H1 (cell line): ENCODE measurements at regions not wholly inside any gene's neighbourhood (a gene's known extent, or its start where the extent isn't known, plus 50 kb on each side); places are given as distances from the start of the nearest gene placed in this dataset.

Experiments
- CTCF ChIA-PET: fragments of 300-600 bp; sonication (Branson Sonifier 250); formaldehyde crosslinking; loops from one replicate; lab custom pipeline; 2021; ENCODE audit not compliant: partially characterized antibody; lab: Charles Lee
- POLR2A ChIA-PET: fragments of 300-600 bp; sonication (Branson Sonifier 250); formaldehyde crosslinking; loops from one replicate; lab custom pipeline; 2021; ENCODE audit warnings: inconsistent platforms; ENCODE audit not compliant: partially characterized antibody; lab: Charles Lee
- DNase-seq, 2 experiments: peaks; one replicate each; pipeline versions ENCODE4 v3.0.0 to v3.0.0-alpha.2; 2010 to 2022; ENCODE audit warnings: low spot score in 2 of 2, low read depth in 1 of 2, mixed read lengths in 1 of 2
- FAIRE-seq: peaks from 2 replicates; lab custom pipeline; 2011; peaks lifted over from hg19 to GRCh38; lab: Jason Lieb, UNC
- H2AFZ ChIP-seq: 2 replicates; pipeline ENCODE4 v1.8.1; 2012; ENCODE audit warnings: low read length, inconsistent platforms
- H2AK5ac ChIP-seq: 2 replicates; pipeline ENCODE4 v1.6.1; 2013; ENCODE audit warnings: low read depth, low read length
- H2BK120ac ChIP-seq: replicated peaks from 2 replicates; pipeline ENCODE3; 2013; ENCODE audit warnings: low read depth, low read length, inconsistent platforms
- H2BK12ac ChIP-seq: 2 replicates; pipeline ENCODE4 v1.6.1; 2013; ENCODE audit warnings: low read depth, low read length
- H2BK15ac ChIP-seq: 2 replicates; pipeline ENCODE4 v1.6.1; 2013; ENCODE audit warnings: low read length
- H2BK20ac ChIP-seq: 2 replicates; pipeline ENCODE4 v1.6.1; 2013; ENCODE audit warnings: low read length
- H2BK5ac ChIP-seq: 2 replicates; pipeline ENCODE4 v1.6.1; 2013; ENCODE audit warnings: low read depth, low read length
- H3K14ac ChIP-seq: 2 replicates; pipeline ENCODE4 v1.6.1; 2013; ENCODE audit warnings: inconsistent platforms; ENCODE audit not compliant: insufficient read length
- H3K18ac ChIP-seq: 2 replicates; pipeline ENCODE4 v1.6.1; 2013; ENCODE audit warnings: low read length; ENCODE audit errors: extremely low read depth
- H3K23ac ChIP-seq: 2 replicates; pipeline ENCODE4 v1.6.1; 2013; ENCODE audit warnings: inconsistent platforms; ENCODE audit not compliant: insufficient read length
- H3K23me2 ChIP-seq: 2 replicates; pipeline ENCODE4 v1.6.1; 2013; ENCODE audit warnings: low read depth, low read length
- H3K27ac ChIP-seq: 2 replicates; pipeline ENCODE4 v1.6.1; 2011; ENCODE audit warnings: low read depth, low read length, inconsistent platforms
- H3K27me3 ChIP-seq, 4 experiments: replicated peaks in 1 of 4; 1 replicate in 1 of 4; 2 replicates in 3 of 4; pipeline versions ENCODE4 v1.6.1 to v1.8.1; 2011 to 2013; ENCODE audit warnings: low read length in 3 of 4, mild to moderate bottlenecking in 3 of 4, inconsistent platforms in 2 of 4, mixed read lengths in 2 of 4, moderate library complexity in 1 of 4; ENCODE audit not compliant: control insufficient read depth in 3 of 4, insufficient read depth in 3 of 4; ENCODE audit errors: extremely low read depth in 1 of 4
- H3K36me3 ChIP-seq, 4 experiments: 2 replicates each; pipeline versions ENCODE4 v1.6.1 to v1.8.1; 2011 to 2013; ENCODE audit warnings: mild to moderate bottlenecking in 4 of 4, low read length in 3 of 4, moderate library complexity in 2 of 4, control low read depth in 1 of 4, inconsistent platforms in 1 of 4; ENCODE audit not compliant: insufficient read depth in 4 of 4, control insufficient read depth in 2 of 4
- H3K4ac ChIP-seq: replicated peaks from 2 replicates; pipeline ENCODE3; 2013; ENCODE audit warnings: low read length, low read depth, mixed read lengths, inconsistent platforms; ENCODE audit not compliant: insufficient read length
- H3K4me1 ChIP-seq, 4 experiments: replicated peaks in 1 of 4; 1 replicate in 1 of 4; 2 replicates in 3 of 4; pipeline versions ENCODE4 v1.6.1 to v1.8.1; 2011 to 2013; ENCODE audit warnings: low read length in 3 of 4, inconsistent platforms in 2 of 4, mixed read lengths in 1 of 4; ENCODE audit not compliant: insufficient read depth in 4 of 4, control insufficient read depth in 3 of 4
- H3K4me2 ChIP-seq, 2 experiments: 2 replicates each; pipeline versions ENCODE4 v1.6.1 to v1.8.1; 2011 to 2013; ENCODE audit warnings: low read depth in 2 of 2, low read length in 2 of 2, control low read depth in 1 of 2, inconsistent platforms in 1 of 2, mild to moderate bottlenecking in 1 of 2; ENCODE audit not compliant: insufficient read depth in 1 of 2
- H3K4me3 ChIP-seq, 4 experiments: fragments of 200-600, 300-600 bp in 1 of 4; sonication (generic), shearing (Covaris generic), sonication (Bioruptor Twin) in 1 of 4; 2 replicates each; pipeline versions ENCODE4 v1.5.1 to v1.8.1; 2011 to 2016; ENCODE audit warnings: low read length in 4 of 4, low read depth in 3 of 4, control low read depth in 2 of 4, inconsistent platforms in 2 of 4, mild to moderate bottlenecking in 2 of 4, mixed read lengths in 1 of 4, moderate library complexity in 1 of 4; ENCODE audit not compliant: insufficient read depth in 2 of 4; ENCODE audit errors: extremely low read depth in 1 of 4
- H3K56ac ChIP-seq: replicated peaks from 2 replicates; pipeline ENCODE3; 2013; ENCODE audit warnings: low read depth, mild to moderate bottlenecking, mixed read lengths, low read length, inconsistent platforms; ENCODE audit not compliant: insufficient read length
- H3K79me1 ChIP-seq: 2 replicates; pipeline ENCODE4 v1.6.1; 2013; ENCODE audit warnings: low read depth, low read length, control low read depth
- H3K79me2 ChIP-seq, 2 experiments: 2 replicates each; pipeline versions ENCODE4 v1.6.1 to v1.8.1; 2012 to 2013; ENCODE audit warnings: low read length in 2 of 2, mild to moderate bottlenecking in 2 of 2, inconsistent platforms in 1 of 2; ENCODE audit not compliant: insufficient read depth in 2 of 2, control insufficient read depth in 1 of 2
- H3K9ac ChIP-seq, 4 experiments: replicated peaks in 1 of 4; 1 replicate in 1 of 4; 2 replicates in 3 of 4; pipeline versions ENCODE4 v1.6.1 to v1.8.1; 2011 to 2013; ENCODE audit warnings: low read depth in 3 of 4, low read length in 3 of 4, control low read depth in 2 of 4, mild to moderate bottlenecking in 2 of 4, moderate library complexity in 2 of 4, inconsistent platforms in 1 of 4; ENCODE audit errors: extremely low read depth in 1 of 4
- H3K9me3 ChIP-seq, 2 experiments: 2 replicates each; pipeline versions ENCODE4 v1.6.1 to v1.8.1; 2012 to 2013; ENCODE audit warnings: mild to moderate bottlenecking in 2 of 2, moderate library complexity in 2 of 2, control low read depth in 1 of 2, inconsistent platforms in 1 of 2, low read depth in 1 of 2, low read length in 1 of 2, mixed read lengths in 1 of 2; ENCODE audit not compliant: insufficient read depth in 2 of 2
- H4K20me1 ChIP-seq, 2 experiments: replicated peaks in 1 of 2; 2 replicates each; pipeline versions ENCODE3 to v1.8.1; 2011 to 2013; ENCODE audit warnings: inconsistent platforms in 2 of 2, low read length in 2 of 2, mild to moderate bottlenecking in 1 of 2; ENCODE audit not compliant: insufficient read depth in 2 of 2, control insufficient read depth in 1 of 2
- H4K5ac ChIP-seq: 2 replicates; pipeline ENCODE4 v1.6.1; 2013; ENCODE audit warnings: low read length, low read depth, mixed read lengths, inconsistent platforms; ENCODE audit not compliant: insufficient read length
- H4K8ac ChIP-seq: 2 replicates; pipeline ENCODE4 v1.8.0; 2013; ENCODE audit warnings: mild to moderate bottlenecking, moderate library complexity, low read length, inconsistent platforms; ENCODE audit not compliant: insufficient read depth; ENCODE audit errors: extremely low read depth
- H4K91ac ChIP-seq: replicated peaks from 2 replicates; pipeline ENCODE3; 2013; ENCODE audit warnings: low read length, mixed read lengths, inconsistent platforms; ENCODE audit not compliant: insufficient read length
- CBX5 ChIP-seq: fragments of 300-800, 300-1000 bp; sonication (generic); IDR thresholded peaks from 2 replicates; pipeline ENCODE4 v1.7.1; 2016; ENCODE audit warnings: antibody characterized with exemption, low read length, low read depth
- CEBPB ChIP-seq: IDR thresholded peaks from 2 replicates; pipeline ENCODE4 v1.6.1; 2012; ENCODE audit warnings: low read depth, low read length
- FOSL1 ChIP-seq: IDR thresholded peaks from 2 replicates; pipeline ENCODE4 v1.6.1; 2011; ENCODE audit warnings: mild to moderate bottlenecking, low read depth, low read length, moderate library complexity; ENCODE audit not compliant: insufficient read depth
- GTF2F1 ChIP-seq: IDR thresholded peaks from 2 replicates; pipeline ENCODE4 v1.6.1; 2012; ENCODE audit warnings: low read depth, low read length, improper control_type of control experiment, borderline replicate concordance
- NRF1 ChIP-seq: IDR thresholded peaks from 2 replicates; pipeline ENCODE4 v1.6.1; 2011; ENCODE audit warnings: mild to moderate bottlenecking, low read depth, low read length, improper control_type of control experiment
- PHF8 ChIP-seq: fragments of 200-600 bp; sonication (generic); conservative IDR thresholded peaks from 2 replicates; pipeline ENCODE4 v1.7.1; 2012; ENCODE audit warnings: low read depth, mild to moderate bottlenecking, inconsistent platforms, low read length, moderate library complexity
- POU5F1 ChIP-seq: IDR thresholded peaks from 2 replicates; pipeline ENCODE4 v1.6.1; 2011; ENCODE audit warnings: low read depth, mild to moderate bottlenecking, low read length, moderate library complexity
- SIX5 ChIP-seq: IDR thresholded peaks from 2 replicates; pipeline ENCODE4 v1.6.1; 2011; ENCODE audit warnings: mild to moderate bottlenecking, low read depth, low read length
- SUZ12 ChIP-seq: fragments of 200-600 bp; sonication (generic); IDR thresholded peaks from 2 replicates; pipeline ENCODE4 v1.6.1; 2012; ENCODE audit warnings: mild to moderate bottlenecking, inconsistent platforms, low read length, moderate library complexity, mixed read lengths
- TAF1 ChIP-seq: IDR thresholded peaks from 2 replicates; pipeline ENCODE4 v1.6.1; 2011; ENCODE audit warnings: mild to moderate bottlenecking, low read depth, low read length
- ZNF274 ChIP-seq: IDR thresholded peaks from 2 replicates; pipeline ENCODE4 v1.7.0; 2012; ENCODE audit warnings: low read length, borderline replicate concordance; ENCODE audit errors: extremely low read depth
- WGBS, 2 experiments: shearing (Covaris generic) in 1 of 2; methylation state at CpG; one replicate each; pipeline versions ENCODE4 v1.1.6 to v1.1.7; 2013 to 2015; ENCODE audit warnings: low lambda C conversion rate in 2 of 2, mixed read lengths in 2 of 2, inconsistent platforms in 1 of 2, low coverage in 1 of 2, missing lambda C conversion rate in 1 of 2; ENCODE audit not compliant: insufficient replicate concordance in 2 of 2, insufficient coverage in 1 of 2, insufficient read length in 1 of 2; ENCODE audit errors: extremely low coverage in 1 of 2, missing lambda C conversion rate in 1 of 2; 5-methylcytosine and 5-hydroxymethylcytosine counted together
- TF ChIP-seq, protein P1 (sequence below): IDR thresholded peaks from 2 replicates; pipeline ENCODE4 v1.6.1; 2011; ENCODE audit warnings: low read length, improper control_type of control experiment
- TF ChIP-seq, protein P2 (sequence below): IDR thresholded peaks from 2 replicates; pipeline ENCODE4 v1.6.1; 2012; ENCODE audit warnings: low read length, inconsistent platforms

DNA sequence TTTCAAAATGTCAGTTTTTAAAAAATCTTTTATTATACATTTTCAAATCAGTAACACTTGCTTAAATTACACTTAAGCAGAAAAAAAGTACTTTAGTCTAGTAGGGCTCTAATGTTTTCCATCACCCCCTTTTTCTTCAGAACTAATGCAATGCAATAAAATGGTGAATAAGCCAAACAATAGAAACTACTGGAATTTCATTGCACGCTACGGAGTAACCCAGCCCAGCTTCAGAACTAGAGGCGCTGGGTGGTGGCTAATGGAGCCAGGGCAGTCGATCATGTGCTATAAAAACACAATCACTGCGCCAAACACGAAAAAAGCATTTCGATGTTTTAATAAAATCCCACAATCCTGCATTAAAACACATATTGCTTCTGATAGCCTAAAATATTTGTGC is 59.9 kb upstream of the ODAD2 start:
- no peak overlapping the region for H3K23ac ChIP-seq
- no peak overlapping the region for H4K8ac ChIP-seq
- H2BK5ac ChIP-seq, result no peak overlapping the region
- H3K23me2 ChIP-seq, result no peaks in the 10 kb centered on the region
- no peak overlapping the region for H3K4ac ChIP-seq
- H3K14ac ChIP-seq, result no peak overlapping the region
- H2BK12ac ChIP-seq, result no peak overlapping the region
- ChIA-PET POLR2A (no interaction called here), CTCF (no interaction called here)
- 92% methylated on average over 7 of the region's 7 CpGs; no CpG with 5 or more reads in 1 of the 2 experiments for WGBS, 2 experiments
- H3K56ac ChIP-seq, result no peak overlapping the region
- no peak overlapping the region for H3K27ac ChIP-seq
- H4K5ac ChIP-seq, result no peak overlapping the region
- H3K79me2 ChIP-seq, result no peaks in the 10 kb centered on the region
- no peak overlapping the region for H3K4me3 ChIP-seq
- no peak overlapping the region for H4K91ac ChIP-seq
- H3K9ac ChIP-seq, result no peak overlapping the region
- H3K4me1 ChIP-seq, result peaks cover 0 to 3% (median 0%) of the 10 kb centered on the region in 4 experiments; a peak in 1 of 7 replicates
- no peak overlapping the region for H3K4me2 ChIP-seq
- DNase-seq (no peak), FAIRE-seq (no peak)
- H3K27me3 ChIP-seq, result no peaks in the 10 kb centered on the region
- no peak overlapping the region for H3K18ac ChIP-seq
- H3K9me3 ChIP-seq, result no peaks in the 10 kb centered on the region
- peaks cover 0 to 3% (median 0%) of the 10 kb centered on the region in 4 experiments; a peak in 2 of 8 replicates for H3K36me3 ChIP-seq
- H2BK120ac ChIP-seq, result no peak overlapping the region
- H2BK20ac ChIP-seq, result no peak overlapping the region
- H2BK15ac ChIP-seq, result no peak overlapping the region
- H3K79me1 ChIP-seq, result no peaks in the 10 kb centered on the region
- H2AK5ac ChIP-seq, result no peak overlapping the region
- no peak overlapping the region for H2AFZ ChIP-seq
- H4K20me1 ChIP-seq, result no peaks in the 10 kb centered on the region
- no peak for TF ChIP-seq ZNF274
- TF ChIP-seq, protein P1, sequence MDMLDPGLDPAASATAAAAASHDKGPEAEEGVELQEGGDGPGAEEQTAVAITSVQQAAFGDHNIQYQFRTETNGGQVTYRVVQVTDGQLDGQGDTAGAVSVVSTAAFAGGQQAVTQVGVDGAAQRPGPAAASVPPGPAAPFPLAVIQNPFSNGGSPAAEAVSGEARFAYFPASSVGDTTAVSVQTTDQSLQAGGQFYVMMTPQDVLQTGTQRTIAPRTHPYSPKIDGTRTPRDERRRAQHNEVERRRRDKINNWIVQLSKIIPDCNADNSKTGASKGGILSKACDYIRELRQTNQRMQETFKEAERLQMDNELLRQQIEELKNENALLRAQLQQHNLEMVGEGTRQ, result no peak
- TF ChIP-seq SIX5, result no peak
- TF ChIP-seq, protein P2, sequence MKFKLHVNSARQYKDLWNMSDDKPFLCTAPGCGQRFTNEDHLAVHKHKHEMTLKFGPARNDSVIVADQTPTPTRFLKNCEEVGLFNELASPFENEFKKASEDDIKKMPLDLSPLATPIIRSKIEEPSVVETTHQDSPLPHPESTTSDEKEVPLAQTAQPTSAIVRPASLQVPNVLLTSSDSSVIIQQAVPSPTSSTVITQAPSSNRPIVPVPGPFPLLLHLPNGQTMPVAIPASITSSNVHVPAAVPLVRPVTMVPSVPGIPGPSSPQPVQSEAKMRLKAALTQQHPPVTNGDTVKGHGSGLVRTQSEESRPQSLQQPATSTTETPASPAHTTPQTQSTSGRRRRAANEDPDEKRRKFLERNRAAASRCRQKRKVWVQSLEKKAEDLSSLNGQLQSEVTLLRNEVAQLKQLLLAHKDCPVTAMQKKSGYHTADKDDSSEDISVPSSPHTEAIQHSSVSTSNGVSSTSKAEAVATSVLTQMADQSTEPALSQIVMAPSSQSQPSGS, result no peak
- TF ChIP-seq TAF1, result no peak
- no peak for TF ChIP-seq FOSL1
- TF ChIP-seq CEBPB, result no peak
- no peak for TF ChIP-seq GTF2F1
- no peak for TF ChIP-seq SUZ12
- no peak for TF ChIP-seq PHF8
- TF ChIP-seq NRF1, result no peak
- no peak for TF ChIP-seq CBX5
- no peak for TF ChIP-seq POU5F1
